ENCODE measurements at regions not wholly inside any gene's neighbourhood (a gene's known extent, or its start where the extent isn't known, plus 50 kb on each side); places are given as distances from the start of the nearest gene placed in this dataset.

- TF ChIP-seq CTCF (IDR thresholded peaks at IDR 0.05; ENCODE audit: poor library complexity, severe bottlenecking) (no peak), MXI1 (conservative IDR thresholded peaks at IDR 0.05; ENCODE audit: poor library complexity, severe bottlenecking) (no peak), TAF1 (IDR thresholded peaks at IDR 0.05; ENCODE audit: low read depth) (no peak), EZH2 (IDR thresholded peaks at IDR 0.05; ENCODE audit: borderline replicate concordance, insufficient read depth, low read length, poor library complexity, severe bottlenecking) (no peak), EP300 (conservative IDR thresholded peaks at IDR 0.05; ENCODE audit: poor library complexity, severe bottlenecking) (no peak)
Observed at GRCh38 chr6:15061180-15061641, 184.7 kb upstream of the JARID2 start.
